ENCODE measurements at regions not wholly inside any gene's neighbourhood (a gene's known extent, or its start where the extent isn't known, plus 50 kb on each side); places are given as distances from the start of the nearest gene placed in this dataset.

GRCh38 chr15:69613182-69613581, 160.6 kb downstream of the RPLP1 start:
- no peak for TF ChIP-seq CTCF (IDR thresholded peaks at IDR 0.05)
- TF ChIP-seq TAF1 (IDR thresholded peaks at IDR 0.05; ENCODE audit: borderline replicate concordance, low read depth, low read length) = no peak

All from SK-N-SH (cell line).